Middle frontal gyrus (tissue), 1 donor: ENCODE measurements at regions not wholly inside any gene's neighbourhood (a gene's known extent, or its start where the extent isn't known, plus 50 kb on each side); places are given as distances from the start of the nearest gene placed in this dataset.

ENCODE experiments used
- DNase-seq: peaks from one replicate; pipeline ENCODE4 v3.0.0-alpha.2; 2015; ENCODE audit warnings: low spot score; ENCODE audit errors: extremely low spot score

- no peak for DNase-seq
Observed at GRCh38 chr14:48452437-48452995, 777.1 kb upstream of the MDGA2 start.

GRCh38 chr14:48435221-48435620 lies 759.8 kb upstream of the MDGA2 start:
- DNase-seq, result no peak

- DNase-seq, result no peak
Observed at GRCh38 chr14:48430805-48431204, 755.4 kb upstream of the MDGA2 start.

- no peak for DNase-seq
Observed at GRCh38 chr14:48429512-48429911, 754.1 kb upstream of the MDGA2 start.

GRCh38 chr14:48417715-48418500 lies 742.5 kb upstream of the MDGA2 start:
- no peak for DNase-seq

- no peak for DNase-seq
Observed at GRCh38 chr14:48401321-48401720, 725.9 kb upstream of the MDGA2 start.

GRCh38 chr14:48398675-48399282 lies 723.4 kb upstream of the MDGA2 start:
- no peak for DNase-seq

GRCh38 chr14:48391661-48392060 lies 716.3 kb upstream of the MDGA2 start:
- no peak for DNase-seq

GRCh38 chr14:48390346-48390745 lies 714.9 kb upstream of the MDGA2 start:
- no peak for DNase-seq

GRCh38 chr14:48384821-48385220 lies 709.4 kb upstream of the MDGA2 start:
- no peak for DNase-seq

GRCh38 chr14:48382961-48383360 lies 707.6 kb upstream of the MDGA2 start:
- DNase-seq, result no peak

- no peak for DNase-seq
Observed at GRCh38 chr14:48378541-48378940, 703.1 kb upstream of the MDGA2 start.

- no peak for DNase-seq
Observed at GRCh38 chr14:48373981-48374380, 698.6 kb upstream of the MDGA2 start.

- DNase-seq, result no peak
Observed at GRCh38 chr14:48350971-48351370, 675.6 kb upstream of the MDGA2 start.

- no peak for DNase-seq
Observed at GRCh38 chr14:48349689-48350088, 674.3 kb upstream of the MDGA2 start.

- no peak for DNase-seq
Observed at GRCh38 chr14:48341069-48341468, 665.7 kb upstream of the MDGA2 start.

- DNase-seq, result no peak
Observed at GRCh38 chr14:48333221-48333920, 658.0 kb upstream of the MDGA2 start.

- DNase-seq, result no peak
Observed at GRCh38 chr14:48331421-48331820, 656.0 kb upstream of the MDGA2 start.

- DNase-seq, result no peak
Observed at GRCh38 chr14:48325486-48325885, 650.1 kb upstream of the MDGA2 start.

- no peak for DNase-seq
Observed at GRCh38 chr14:48323665-48324064, 648.3 kb upstream of the MDGA2 start.

GRCh38 chr14:48319823-48320222 lies 644.4 kb upstream of the MDGA2 start:
- DNase-seq, result no peak

GRCh38 chr14:48304729-48305128 lies 629.3 kb upstream of the MDGA2 start:
- no peak for DNase-seq
